ENCODE measurements at regions not wholly inside any gene's neighbourhood (a gene's known extent, or its start where the extent isn't known, plus 50 kb on each side); places are given as distances from the start of the nearest gene placed in this dataset.

- TF ChIP-seq SP1 (IDR thresholded peaks at IDR 0.05; ENCODE audit: low read depth) (no peak), SRF (IDR thresholded peaks at IDR 0.05; ENCODE audit: low read depth) (no peak), REST (IDR thresholded peaks at IDR 0.05; ENCODE audit: low read depth) (no peak), ZNF274 (IDR thresholded peaks at IDR 0.05; ENCODE audit: low read depth, low read length) (no peak)
Observed at GRCh38 chr15:59952960-59953359, 51.2 kb upstream of the FOXB1 start (continued).

GRCh38 chr15:59950603-59951388, 53.3 kb upstream of the FOXB1 start:
- TF ChIP-seq EZH2phosphoT487 (IDR thresholded peaks at IDR 0.05; ENCODE audit: borderline replicate concordance) (no peak), EZH2 (IDR thresholded peaks at IDR 0.05) (no peak), ZBTB33 (IDR thresholded peaks at IDR 0.05; ENCODE audit: extremely low read depth, insufficient replicate concordance, low read length) (no peak)
- ChIA-PET RAD21 (ENCODE audit: low non-redundant PET in 1 of 2, low total read pairs in 2 of 2, uncharacterized antibody in 2 of 2, unreplicated experiment in 2 of 2) (no interaction called here), CTCF (no interaction called here), POLR2A (no interaction called here)
- DNase-seq (ENCODE audit: low read depth, low spot score): no peak
- no TSS peak for BruUV-seq (replicated peaks)
- Histone ChIP-seq H3K9me3 (ENCODE audit: control insufficient read depth in 1 of 2, insufficient read depth in 1 of 2, low read depth in 1 of 2, low read length in 2 of 2) (no peaks in the 10 kb centered on the region), H2AFZ (ENCODE audit: low read depth, low read length, poor library complexity, severe bottlenecking) (no peak overlapping the region), H3K9ac (ENCODE audit: low read length) (no peak overlapping the region), H3K4me3 (replicated peaks in 1 of 2; ENCODE audit: low read depth in 1 of 2, low read length in 2 of 2) (no peak overlapping the region), H3K9me2 (ENCODE audit: insufficient read depth) (no peaks in the 10 kb centered on the region), H3K4me2 (ENCODE audit: low read length) (no peak overlapping the region), H3K36me3 (ENCODE audit: control insufficient read depth in 1 of 2, insufficient read depth in 2 of 2, low read length in 2 of 2) (no peaks in the 10 kb centered on the region), H4K20me1 (ENCODE audit: insufficient read depth) (no peaks in the 10 kb centered on the region), H3K27ac (ENCODE audit: low read depth, low read length) (no peak overlapping the region), H3K79me2 (ENCODE audit: insufficient read depth, low read length) (no peaks in the 10 kb centered on the region), H3K4me1 (ENCODE audit: control insufficient read depth in 1 of 2, insufficient read depth in 2 of 2, low read length in 2 of 2) (no peaks in the 10 kb centered on the region), H3K27me3 (ENCODE audit: insufficient read depth, low read length) (peaks cover 25% of the 10 kb centered on the region)
- ATAC-seq: no peak
- intact Hi-C loops (cut with micrococcal nuclease): no loop called here

Data from HCT116 (cell line).